HL-60 (cell line): ENCODE measurements at regions not wholly inside any gene's neighbourhood (a gene's known extent, or its start where the extent isn't known, plus 50 kb on each side); places are given as distances from the start of the nearest gene placed in this dataset.

ENCODE experiments used
- CTCF ChIP-seq: IDR thresholded peaks from one replicate; pipeline ENCODE4 v1.5.1; 2011; ENCODE audit warnings: low read length, control low read depth, inconsistent platforms; ENCODE audit not compliant: insufficient read depth
- GABPA ChIP-seq: IDR thresholded peaks from 2 replicates; pipeline ENCODE4 v1.6.1; 2012; ENCODE audit warnings: low read depth
- POLR2AphosphoS5 ChIP-seq: IDR thresholded peaks from 2 replicates; pipeline ENCODE4 v1.6.1; 2012; ENCODE audit warnings: low read depth

- TF ChIP-seq CTCF (no peak), POLR2AphosphoS5 (no peak), GABPA (no peak)
These were observed 244.1 kb downstream of the POLR1F start for GRCh38 chr7:19464751-19465150.
